GM21619 (cell line): ENCODE measurements at regions not wholly inside any gene's neighbourhood (a gene's known extent, or its start where the extent isn't known, plus 50 kb on each side); places are given as distances from the start of the nearest gene placed in this dataset.

Experiments used
- ATAC-seq: cut with Tn5 transposase; IDR thresholded peaks from one replicate; pipeline ENCODE4 v1.9.1; 2021; ENCODE audit not compliant: unreplicated experiment

DNA sequence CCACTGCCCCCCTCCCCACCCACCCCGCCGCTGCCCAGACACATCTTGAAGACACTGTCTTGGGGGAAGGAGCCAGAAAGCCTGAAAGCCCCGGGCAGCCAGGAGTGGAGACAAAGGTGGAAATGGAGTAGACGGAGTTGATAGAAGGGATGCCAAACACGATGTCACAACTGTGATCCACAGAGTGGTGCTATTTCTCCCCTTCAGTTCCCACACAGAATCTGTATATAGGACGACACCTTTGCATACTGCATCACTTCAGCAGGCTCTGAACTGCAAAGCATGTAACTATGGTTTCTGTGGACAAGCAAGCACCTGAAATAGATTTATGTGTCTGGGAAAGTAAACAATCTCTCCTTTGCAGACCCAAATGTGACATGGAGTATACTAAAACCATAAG, 56.4 kb upstream of the F13A1 start:
- ATAC-seq: no peak

DNA sequence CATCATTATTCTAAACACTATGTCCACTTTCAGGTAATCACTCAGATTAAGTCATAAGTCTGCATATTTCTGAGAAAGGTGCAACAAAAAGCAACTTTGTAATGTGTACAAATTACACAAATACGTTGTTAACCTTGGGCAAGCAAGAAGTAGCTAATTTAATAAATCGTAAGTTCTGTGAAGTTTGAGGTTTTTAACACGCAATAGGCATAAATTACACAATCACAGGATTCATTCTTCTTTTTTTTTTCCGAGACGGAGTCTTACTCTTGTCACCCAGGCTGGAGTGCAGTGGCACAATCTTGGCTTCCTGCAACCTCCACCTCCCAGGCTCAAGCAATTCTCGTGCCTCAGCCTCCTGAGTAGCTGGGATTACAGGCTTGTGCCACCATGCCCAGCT, 57.2 kb upstream of the F13A1 start:
- ATAC-seq: no peak

DNA sequence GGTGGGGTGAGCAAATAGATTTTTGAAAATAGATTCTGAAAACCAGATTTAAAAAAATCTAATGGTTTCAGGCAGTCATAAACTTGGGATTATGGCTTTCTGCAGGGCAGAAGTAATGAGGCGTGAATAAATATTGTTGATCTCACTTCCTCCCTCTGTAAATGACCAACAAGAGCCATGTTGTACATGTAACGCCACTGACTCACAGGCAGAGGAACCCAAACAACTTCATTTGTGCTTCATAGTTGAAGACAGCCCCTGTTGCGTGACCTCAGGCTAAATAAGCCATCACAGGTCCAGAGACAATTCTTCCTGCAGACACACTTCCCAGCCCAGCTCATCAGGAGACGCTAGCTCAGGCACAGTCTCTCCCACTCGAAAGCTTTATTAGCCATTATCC, 59.1 kb upstream of the F13A1 start:
- ATAC-seq: no peak

DNA sequence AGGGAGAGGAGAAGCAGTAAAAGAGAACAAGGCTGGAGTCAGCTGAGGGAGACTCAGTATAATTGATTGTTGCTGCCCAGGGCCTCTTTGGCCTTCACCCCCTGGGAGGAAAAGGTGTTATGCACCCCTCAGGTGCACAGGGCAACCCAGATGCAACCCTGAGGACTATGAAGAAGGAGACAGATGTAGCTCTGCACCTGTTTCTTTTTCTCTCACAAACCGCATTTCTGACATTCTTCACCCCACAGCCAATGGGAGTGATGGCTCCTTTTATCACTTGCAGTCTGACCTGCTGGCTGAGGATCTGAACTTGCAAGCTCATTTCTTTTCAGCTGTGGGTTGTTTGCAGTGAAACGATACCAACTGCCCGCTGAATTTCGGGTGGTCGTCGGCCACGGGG, 64.1 kb upstream of the F13A1 start:
- ATAC-seq: no peak

DNA sequence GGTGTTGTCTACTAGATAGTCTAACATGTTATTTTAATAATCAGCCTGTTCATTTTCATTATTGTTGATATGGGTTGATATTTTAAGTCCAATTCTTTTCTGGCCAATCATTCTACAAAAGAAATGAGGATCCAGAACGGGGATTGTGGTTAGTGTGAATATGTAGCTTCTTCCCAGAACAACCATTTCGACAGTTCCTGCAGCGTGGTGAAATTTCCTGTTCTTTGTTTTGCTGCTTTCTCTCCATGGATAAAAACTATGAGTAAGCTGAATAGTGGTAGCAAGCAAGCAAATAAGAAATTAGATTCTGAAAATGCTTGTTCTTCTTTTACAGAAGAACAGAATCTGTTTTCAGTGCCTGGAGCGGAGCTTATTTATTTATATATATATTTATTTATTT, 65.5 kb upstream of the F13A1 start:
- no peak for ATAC-seq

DNA sequence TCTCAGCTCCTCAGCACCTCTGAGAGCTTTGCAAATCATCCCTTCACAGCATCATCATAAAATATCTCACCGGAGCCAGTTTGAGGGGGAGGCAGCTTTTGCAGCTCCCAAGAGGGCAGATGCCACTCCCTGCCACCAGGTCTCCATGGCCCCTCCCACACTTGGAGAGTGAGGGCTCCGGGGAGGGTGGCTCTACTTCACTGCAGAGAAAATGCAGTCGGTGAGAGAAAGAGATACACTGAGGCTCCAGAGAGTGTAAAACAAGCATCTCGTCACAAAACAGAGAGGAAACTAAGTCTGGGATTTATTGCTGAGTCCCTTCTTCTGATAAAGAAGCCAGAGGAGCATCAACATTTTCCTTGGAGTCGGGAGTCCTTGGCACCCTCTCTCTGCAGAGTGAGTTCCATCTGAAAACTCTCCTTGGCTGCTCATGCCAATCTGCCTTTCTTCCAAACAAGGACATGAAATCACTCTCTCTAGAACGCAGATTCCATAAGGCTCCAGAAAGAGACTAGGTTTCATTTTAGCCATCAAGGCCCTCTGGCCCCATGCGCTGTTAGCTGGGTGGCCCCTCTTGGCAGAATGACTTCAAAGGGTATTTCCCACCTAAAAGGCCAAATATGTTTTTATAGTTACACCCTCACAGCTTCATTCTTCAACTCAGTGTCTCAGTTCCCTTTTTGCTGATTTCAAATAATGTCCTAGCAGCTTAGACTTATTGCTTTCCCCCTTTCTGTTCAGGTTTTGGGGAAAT, 70.6 kb upstream of the F13A1 start:
- peak; percentile 48 for ATAC-seq

DNA sequence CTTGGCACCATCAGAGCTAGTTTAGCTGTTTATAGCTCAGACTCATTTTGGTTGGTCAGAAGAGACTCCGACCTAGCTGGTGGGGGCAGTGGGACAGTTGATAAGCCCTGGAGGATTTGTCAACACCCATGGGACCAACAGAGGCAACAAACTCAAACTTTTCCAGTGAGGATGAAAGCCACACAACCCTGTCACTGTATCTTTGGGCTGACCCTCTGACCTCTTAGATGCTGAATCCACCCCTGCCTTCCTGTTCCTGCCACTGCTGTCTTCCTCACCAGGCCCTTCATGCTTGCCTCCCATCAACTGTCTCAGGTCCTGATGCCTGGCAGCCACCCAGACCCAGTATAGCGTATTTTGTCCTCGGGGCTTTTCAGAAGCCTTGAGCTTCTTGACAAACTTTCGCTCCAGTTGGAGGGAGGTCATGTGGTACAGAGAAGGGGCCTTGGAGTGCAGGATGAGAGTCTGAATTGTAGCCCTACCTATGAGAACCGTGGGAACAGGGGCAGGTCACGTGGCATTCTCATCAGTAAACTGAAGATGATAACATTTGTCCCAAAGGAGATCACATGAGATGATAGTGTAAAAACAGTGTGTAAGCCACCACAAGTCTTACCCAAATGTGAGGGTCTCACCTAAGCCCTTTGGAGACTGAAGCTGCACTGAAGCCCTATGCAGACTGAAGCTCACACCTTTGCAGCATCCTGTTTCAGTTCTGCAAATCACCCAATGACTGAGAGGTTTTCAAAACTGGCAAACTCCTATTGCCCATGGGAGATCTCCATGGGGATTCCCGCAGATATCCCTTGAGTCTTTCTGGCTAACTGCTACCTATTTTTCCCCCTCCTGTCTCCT, 72.0 kb upstream of the F13A1 start:
- peak; percentile 67 for ATAC-seq

DNA sequence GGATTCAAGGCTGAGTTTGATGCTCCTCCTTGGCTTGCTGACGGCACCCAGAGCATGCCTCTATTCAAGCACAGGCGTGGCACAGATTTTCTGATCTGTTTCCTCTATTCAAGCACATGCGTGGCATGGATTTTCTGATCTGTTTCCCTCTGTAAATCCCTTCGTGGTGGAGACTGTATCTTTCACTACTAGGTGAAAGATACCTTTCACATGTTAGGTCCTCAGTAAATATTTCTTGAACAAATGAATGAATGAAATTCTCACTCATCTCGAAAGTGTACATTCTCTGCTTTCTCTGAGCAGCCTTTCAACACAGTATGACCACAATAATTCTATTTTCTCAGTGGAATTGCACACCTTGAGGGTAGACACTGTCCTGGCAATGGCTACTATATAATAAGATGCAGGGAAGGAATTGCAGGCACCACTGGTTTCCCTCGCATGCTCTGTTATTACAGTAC, 72.6 kb upstream of the F13A1 start:
- peak; percentile 11 for ATAC-seq

DNA sequence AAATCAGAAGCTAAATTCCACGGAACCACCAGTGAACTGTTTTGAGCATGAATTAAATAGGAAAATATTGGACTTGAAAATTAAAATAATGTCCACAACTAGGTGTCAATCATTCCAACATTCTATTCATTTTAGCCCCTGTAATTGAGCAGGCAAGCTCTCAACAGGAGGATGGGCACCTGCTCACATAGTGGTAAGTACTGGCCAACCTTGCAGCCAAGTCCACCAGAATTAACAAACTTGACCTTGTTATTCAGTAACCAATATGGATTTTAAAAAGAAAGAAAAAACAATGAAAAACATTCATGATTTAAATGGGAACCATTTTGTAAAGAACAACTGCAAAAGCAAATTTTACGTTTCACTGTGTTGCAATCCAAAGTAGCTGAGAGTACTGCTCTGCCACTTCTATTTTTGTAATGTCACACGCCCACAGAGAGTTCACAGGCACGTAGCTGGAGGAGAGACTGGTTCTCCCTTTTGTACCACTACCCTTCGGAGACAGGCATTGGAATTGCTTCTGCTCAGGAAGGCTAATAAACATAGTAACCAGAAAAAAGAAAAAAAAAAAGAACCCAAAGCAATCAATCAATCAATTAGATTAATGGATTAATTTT, 75.2 kb upstream of the F13A1 start:
- no peak for ATAC-seq

DNA sequence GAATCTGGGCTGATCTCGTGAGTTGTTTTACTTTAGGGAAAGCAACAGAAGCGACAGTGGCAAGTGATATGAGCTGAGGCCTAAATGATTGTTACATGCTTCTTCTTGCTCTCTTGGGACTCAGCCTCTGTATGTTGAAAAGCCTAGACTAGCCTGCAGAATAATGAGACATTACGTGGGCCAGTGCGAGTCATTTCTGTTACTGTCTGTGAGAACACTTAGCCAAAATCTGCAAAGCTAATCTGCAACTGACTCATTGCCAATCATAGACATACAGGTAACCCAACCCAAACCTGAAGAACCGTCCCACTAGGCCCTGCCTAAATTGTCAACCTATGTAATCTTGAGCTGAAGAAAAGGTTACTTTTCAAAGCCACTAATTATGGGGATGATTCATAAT, 77.4 kb upstream of the F13A1 start:
- ATAC-seq: no peak

DNA sequence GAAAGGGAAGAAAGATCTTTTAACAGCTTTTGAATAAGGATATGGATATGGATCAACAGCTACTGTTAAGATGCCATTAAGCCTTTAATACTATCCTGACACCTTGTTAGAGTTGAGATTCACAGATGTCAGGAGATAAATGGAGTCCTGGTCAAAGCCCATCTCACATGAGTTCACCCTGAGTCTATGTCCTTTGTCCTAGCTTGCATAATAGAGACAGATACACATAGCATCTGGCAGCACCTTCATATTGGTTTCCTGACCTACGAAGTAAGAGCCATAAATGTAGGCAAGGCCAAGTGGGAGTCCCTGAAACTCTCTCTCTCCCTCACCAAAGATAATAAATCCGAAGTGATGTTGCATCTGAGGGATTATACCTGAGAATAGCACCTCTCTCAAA, 79.1 kb upstream of the F13A1 start:
- ATAC-seq: no peak

DNA sequence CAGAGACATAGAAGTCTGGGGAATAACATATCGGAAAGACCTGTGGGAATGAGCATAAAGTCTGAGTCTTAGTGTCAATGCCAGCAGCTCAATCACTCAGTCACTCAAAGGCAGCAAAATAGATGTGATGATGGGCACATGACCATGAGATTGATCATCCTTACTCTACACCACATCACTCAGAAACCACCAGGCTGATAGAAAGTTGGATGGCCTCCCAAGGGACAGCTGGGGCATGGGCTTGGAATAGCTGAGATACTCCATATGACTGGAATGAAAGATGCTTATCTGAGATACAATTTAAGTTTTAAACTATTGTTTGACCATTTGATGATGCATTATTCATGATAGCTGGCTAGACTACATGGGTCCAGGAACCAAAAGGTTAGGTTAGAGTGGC, 80.9 kb upstream of the F13A1 start:
- no peak for ATAC-seq

DNA sequence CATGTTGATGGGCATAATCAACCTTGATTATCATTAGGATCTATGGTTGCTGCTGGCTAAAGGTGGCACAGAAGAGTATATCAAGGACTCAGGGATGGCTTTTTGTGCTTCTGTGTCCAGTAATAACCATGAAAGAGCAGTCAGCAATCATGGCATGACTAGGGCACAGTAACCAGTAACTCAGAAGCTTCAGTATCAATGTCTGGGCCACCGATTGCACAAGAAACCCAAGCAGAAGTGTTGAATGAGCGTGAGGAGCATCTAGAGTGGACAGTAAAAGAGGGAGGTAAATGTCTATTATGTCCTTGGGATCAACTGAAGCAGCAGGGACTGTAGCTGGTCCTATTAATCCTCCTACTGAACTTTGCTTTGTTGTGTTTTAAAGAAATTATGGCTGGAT, 81.5 kb upstream of the F13A1 start:
- ATAC-seq: no peak

DNA sequence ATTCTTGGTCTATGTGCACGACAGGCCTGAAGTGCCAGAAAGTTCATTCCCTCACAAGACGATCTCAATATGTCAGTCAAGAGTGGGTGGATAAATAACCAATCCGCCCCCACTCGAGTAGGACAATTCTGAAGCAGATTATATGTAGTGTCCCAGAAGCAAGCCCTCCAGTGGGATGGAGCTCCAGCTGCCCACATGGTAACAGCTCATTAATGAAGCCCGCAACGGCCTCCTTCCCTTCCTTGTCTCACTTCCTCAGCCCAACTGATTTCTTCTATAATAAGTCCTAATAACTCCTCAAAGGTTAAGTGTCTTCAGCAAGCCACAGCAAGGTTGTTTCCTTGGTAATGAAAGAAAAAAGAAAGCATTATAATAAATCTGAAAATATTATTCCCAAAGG, 82.1 kb upstream of the F13A1 start:
- no peak for ATAC-seq

DNA sequence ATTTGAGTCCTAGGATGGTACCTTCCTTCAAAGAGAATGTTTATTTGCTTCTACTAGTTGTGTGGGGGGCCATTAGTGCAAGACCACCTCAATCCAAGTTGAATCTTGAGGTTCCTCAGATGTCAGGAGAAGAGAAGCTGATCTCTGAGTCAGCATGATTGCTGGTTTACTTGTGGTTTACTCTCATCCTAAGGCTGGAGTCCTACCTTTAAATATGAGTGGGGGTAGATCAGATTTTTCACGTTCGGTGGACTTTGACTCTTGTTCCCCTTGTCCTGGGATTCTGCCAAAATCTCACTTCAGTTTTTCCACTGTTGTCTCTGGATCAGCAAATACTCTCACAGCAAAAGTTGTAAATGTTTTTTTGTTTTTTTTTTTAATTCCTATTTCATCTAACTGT, 84.6 kb upstream of the F13A1 start:
- no peak for ATAC-seq

DNA sequence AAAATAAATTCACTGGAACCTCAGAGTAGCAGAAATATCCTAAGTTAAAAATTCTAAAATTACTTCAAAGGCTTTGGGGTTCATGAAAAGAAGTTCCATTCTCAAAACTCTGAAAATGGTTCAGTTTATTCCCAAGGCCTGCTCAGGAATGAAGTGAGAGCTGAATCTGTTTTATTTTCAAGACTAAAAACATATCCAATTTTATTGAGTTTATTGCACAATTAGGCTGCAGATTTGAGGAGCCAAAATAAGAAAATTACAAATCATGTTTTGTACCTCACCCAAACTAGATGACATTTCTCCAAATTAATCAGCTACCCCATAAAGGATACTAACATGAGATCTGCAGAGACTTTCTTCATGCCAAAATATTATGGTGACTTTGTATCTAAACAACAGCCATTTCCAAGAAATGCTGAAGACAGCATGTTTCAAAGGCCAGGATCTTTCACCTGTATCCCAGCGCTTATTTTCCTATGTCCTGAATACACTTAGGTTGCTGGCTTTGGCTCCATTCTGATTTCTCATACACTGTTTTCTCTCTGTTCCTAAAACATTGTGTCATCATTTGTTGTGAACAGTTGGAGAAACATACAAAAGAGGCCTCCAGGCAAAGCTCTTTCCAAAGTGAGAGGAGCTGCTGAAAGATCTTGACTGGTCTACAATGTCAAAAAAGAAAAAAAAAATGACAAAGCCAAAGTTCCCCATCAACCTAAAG, 85.7 kb upstream of the F13A1 start:
- no peak for ATAC-seq

DNA sequence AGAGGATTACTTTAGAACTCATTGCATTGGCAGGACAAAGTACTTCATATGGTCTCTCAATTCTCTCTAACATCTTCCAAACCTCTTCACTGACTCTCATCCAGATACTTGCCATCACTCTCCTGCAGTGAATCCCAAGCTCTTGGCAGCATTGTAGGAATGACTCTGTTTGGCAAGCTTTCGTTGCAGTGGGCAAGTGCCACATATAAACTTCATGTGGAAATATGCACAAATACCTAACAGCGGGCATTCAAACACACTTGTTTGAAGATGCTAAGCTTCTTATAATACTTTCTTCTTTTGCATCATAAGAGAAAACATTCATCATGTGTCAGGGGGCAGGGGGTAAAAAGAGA, 86.2 kb upstream of the F13A1 start:
- ATAC-seq: no peak

DNA sequence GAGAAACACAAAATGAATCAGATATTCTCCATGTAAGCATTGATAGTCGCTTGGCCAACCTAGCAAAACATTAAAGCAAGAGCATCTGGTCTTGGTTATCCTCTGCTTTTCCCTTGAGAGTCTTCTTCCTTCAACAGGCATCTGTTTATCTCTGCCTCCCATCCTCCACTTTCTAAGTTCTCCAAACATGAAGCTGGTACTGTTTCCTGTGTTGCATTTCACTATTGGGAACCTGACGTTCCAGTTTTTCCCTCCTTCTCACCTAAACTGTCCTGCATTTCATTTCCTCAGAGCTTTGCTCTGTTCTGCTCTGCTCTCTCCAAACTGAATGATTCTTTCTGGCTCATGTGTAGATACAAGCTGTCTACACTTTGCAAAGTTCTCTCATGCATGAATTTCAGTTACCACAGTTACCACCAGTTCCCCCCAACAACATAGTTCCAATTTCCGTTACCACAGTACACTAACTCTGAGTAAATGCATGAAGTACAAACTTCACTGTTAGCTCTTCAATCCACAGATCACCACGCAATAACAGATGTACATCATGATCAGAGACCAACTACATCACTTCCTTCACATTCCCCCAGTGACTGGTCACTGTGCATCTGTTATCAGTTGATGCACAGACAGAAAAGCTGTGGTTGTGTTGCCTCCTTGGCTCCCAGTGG, 86.7 kb upstream of the F13A1 start:
- ATAC-seq: peak; percentile 97

DNA sequence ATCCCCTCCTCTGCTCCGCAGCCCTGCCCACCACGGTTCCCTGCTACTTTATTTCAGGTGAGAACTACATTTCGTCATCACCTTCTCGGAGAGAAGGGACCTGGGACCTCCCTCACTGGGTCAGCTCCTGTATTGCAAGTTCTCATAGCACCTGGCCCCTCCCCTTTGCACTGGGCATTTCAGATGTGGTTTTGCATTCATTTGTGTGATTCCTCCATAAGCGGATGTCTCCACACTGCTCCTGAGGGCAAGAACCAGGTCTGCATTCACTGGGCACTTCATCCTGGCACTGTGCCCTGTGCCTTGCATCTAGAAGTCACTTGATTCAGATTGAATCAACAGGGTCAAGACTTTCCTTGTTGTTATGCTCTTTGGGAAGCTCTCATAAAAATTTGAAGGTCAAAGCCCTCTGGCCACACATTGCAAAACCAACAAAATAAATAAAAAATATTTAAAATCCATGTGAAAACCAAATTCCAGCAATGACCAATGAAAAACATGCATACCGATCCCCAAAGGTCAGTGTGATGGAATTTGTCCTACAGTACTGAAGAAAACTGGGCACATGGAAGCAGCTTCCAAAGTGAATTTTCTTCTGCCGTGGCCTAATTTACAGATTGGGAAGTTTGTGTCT, 89.1 kb upstream of the F13A1 start:
- no peak for ATAC-seq

DNA sequence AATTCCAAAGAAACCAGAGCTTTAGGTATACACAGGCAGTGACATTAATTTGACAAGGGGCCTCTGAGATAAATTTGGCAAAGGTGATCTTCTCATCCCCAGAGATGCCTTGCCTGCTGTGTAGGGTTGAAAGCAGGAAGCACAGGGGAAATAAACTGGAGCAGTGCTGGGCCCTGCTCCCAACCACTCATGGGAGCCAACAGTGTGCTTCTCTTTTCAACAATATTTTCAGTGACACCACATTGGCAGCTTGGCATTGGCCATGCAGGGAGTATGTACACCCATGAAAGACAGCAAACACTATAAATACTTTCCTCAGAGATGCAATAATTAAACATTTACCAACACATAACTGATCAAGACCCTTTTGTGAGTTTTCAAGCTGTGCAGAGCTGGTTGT, 90.7 kb upstream of the F13A1 start:
- no peak for ATAC-seq
